ENCODE measurements at regions not wholly inside any gene's neighbourhood (a gene's known extent, or its start where the extent isn't known, plus 50 kb on each side); places are given as distances from the start of the nearest gene placed in this dataset.

- Histone ChIP-seq H3K27me3 (ENCODE audit: control insufficient read depth, insufficient read depth, low read length) (peaks cover 23% of the 10 kb centered on the region), H3K4me1 (ENCODE audit: control insufficient read depth, insufficient read depth, low read length) (no peaks in the 10 kb centered on the region), H3K36me3 (ENCODE audit: control insufficient read depth, insufficient read depth, low read length) (no peaks in the 10 kb centered on the region), H2BK120ac (ENCODE audit: low read depth, low read length) (no peak overlapping the region), H4K8ac (ENCODE audit: low read depth in 2 of 2, low read length in 2 of 2) (no peak overlapping the region), H2BK20ac (ENCODE audit: low read depth, low read length) (no peak overlapping the region), H4K5ac (ENCODE audit: low read depth, low read length) (no peak overlapping the region), H2AFZ (replicated peaks; ENCODE audit: low read length, poor library complexity) (no peak overlapping the region), H3K14ac (replicated peaks; ENCODE audit: low read depth, low read length) (no peak overlapping the region), H4K91ac (ENCODE audit: insufficient read depth, low read depth, low read length) (no peak overlapping the region), H3K9ac (ENCODE audit: low read depth, low read length) (no peak overlapping the region), H3K9me1 (ENCODE audit: insufficient read depth, low read length) (no peaks in the 10 kb centered on the region), H2BK5ac (ENCODE audit: low read depth, low read length, poor library complexity, severe bottlenecking) (no peak overlapping the region), H3K9me3 (ENCODE audit: control insufficient read depth, insufficient read depth, low read length) (no peaks in the 10 kb centered on the region; the same call in 1 of the 2 replicates), H3K4ac (ENCODE audit: low read depth, low read length) (no peak overlapping the region), H3K56ac (ENCODE audit: extremely low read depth, insufficient read depth, low read length) (no peak overlapping the region), H2AK5ac (ENCODE audit: low read depth, low read length) (no peak overlapping the region), H3K18ac (ENCODE audit: low read depth, low read length) (no peak overlapping the region), H4K20me1 (ENCODE audit: insufficient read depth, low read length) (no peaks in the 10 kb centered on the region), H2BK15ac (ENCODE audit: low read depth, low read length) (no peak overlapping the region), H3K27ac (ENCODE audit: insufficient read depth, low read length) (no peak overlapping the region), H3K79me1 (ENCODE audit: low read depth in 1 of 2, low read length in 2 of 2) (no peaks in the 10 kb centered on the region), H3K23ac (ENCODE audit: low read depth, low read length) (no peak overlapping the region), H2AK9ac (replicated peaks; ENCODE audit: low read depth, low read length, poor library complexity) (no peak overlapping the region), H3K4me2 (ENCODE audit: low read depth, low read length) (no peak overlapping the region), H3K4me3 (ENCODE audit: insufficient read depth, low read depth, low read length) (no peak overlapping the region)
- in situ Hi-C loops (cut with MboI; ENCODE audit: low sequenced_read_pairs), result no loop called here
- ChIA-PET POLR2A (ENCODE audit: unreplicated experiment) (no interaction called here), CTCF (interaction anchor here (0.6 kb wide), 1 partner anchor 43 kb away, joined by 3 read pairs; no protein-coding TSS in a partner anchor)
- BruUV-seq (replicated peaks), result no TSS peak
- ATAC-seq (ENCODE audit: low read depth) (no peak), DNase-seq (no peak)
- no peak for TF ChIP-seq USF2 (IDR thresholded peaks at IDR 0.05; ENCODE audit: low read depth, low read length)
- no peak for TF ChIP-seq RFX5 (IDR thresholded peaks at IDR 0.05; ENCODE audit: low read depth, low read length)
- no peak for TF ChIP-seq MXI1 (IDR thresholded peaks at IDR 0.05; ENCODE audit: borderline replicate concordance, low read depth, low read length)
- no peak for TF ChIP-seq ELK1 (IDR thresholded peaks at IDR 0.05; ENCODE audit: borderline replicate concordance, low read depth, low read length)
- no peak for TF ChIP-seq SMC3 (IDR thresholded peaks at IDR 0.05; ENCODE audit: low read depth, low read length)
- TF ChIP-seq RCOR1 (IDR thresholded peaks at IDR 0.05; ENCODE audit: insufficient replicate concordance, low read length), result no peak
- WGBS, 2 experiments (ENCODE audit: extremely low coverage in 2 of 2, insufficient read length in 1 of 2), result no CpG with 5 or more reads among the region's 7 CpGs
- intact Hi-C loops (cut with micrococcal nuclease), result no loop called here
- dilution Hi-C loops (cut with HindIII; ENCODE audit: low sequenced_read_pairs, unreplicated experiment), result no loop called here
These were observed 394.1 kb upstream of the PROK2 start for GRCh38 chr3:72179107-72179464.

Data from IMR-90 (cell line).